Ovary (tissue), 7 donors: ENCODE measurements at regions not wholly inside any gene's neighbourhood (a gene's known extent, or its start where the extent isn't known, plus 50 kb on each side); places are given as distances from the start of the nearest gene placed in this dataset.

ENCODE experiments used
- DNase-seq, 5 donors: peaks; one replicate each; pipeline ENCODE4 v3.0.0-alpha.2; 2019 to 2020
- H3K27ac ChIP-seq, 2 donors: fragments of 200-600 bp; one replicate each; pipeline versions ENCODE4 v1.5.1 to v1.8.0; 2019 to 2022
- H3K27me3 ChIP-seq: fragments of 200-600 bp; one replicate; pipeline ENCODE4 v1.8.0; 2022
- H3K36me3 ChIP-seq: fragments of 200-600 bp; sonication (generic); one replicate; pipeline ENCODE4 v1.5.1; 2019
- H3K4me1 ChIP-seq: one replicate; pipeline ENCODE4 v1.8.1; 2013; ENCODE audit warnings: mild to moderate bottlenecking, moderate library complexity; ENCODE audit not compliant: insufficient read depth
- H3K4me3 ChIP-seq: fragments of 200-600 bp; sonication (generic); one replicate; pipeline ENCODE4 v1.5.1; 2017
- H3K9me3 ChIP-seq, 2 donors: fragments of 200-600 bp in 1 of 2; sonication (generic) in 1 of 2; one replicate each; pipeline versions ENCODE4 v1.5.1 to v1.8.1; 2013 to 2019; ENCODE audit warnings: mild to moderate bottlenecking in 1 of 2, moderate library complexity in 1 of 2
- EP300 ChIP-seq: sonication (generic); formaldehyde crosslinking; IDR thresholded peaks from one replicate; pipeline ENCODE4 v1.6.1; 2017; ENCODE audit warnings: antibody characterized with exemption
- POLR2A ChIP-seq: fragments of 450-650 bp; IDR thresholded peaks from one replicate; pipeline ENCODE4 v1.6.1; 2017; ENCODE audit warnings: antibody characterized with exemption, mild to moderate bottlenecking, moderate library complexity
- WGBS, 3 donors: extraction: QIAGEN DNeasy Blood & Tissue Kit in 1 of 3; methylation state at CpG; one replicate each; pipeline versions ENCODE4 v1.1.5 to v1.1.7; 2013 to 2017; 5-methylcytosine and 5-hydroxymethylcytosine counted together
- intact Hi-C, 4 donors: fragments of 100-400 bp; cut with DNase I; formaldehyde crosslinking; loops; one replicate each; pipeline versions ENCODE4 v1.11.0 to v1.15.1; 2022 to 2023
- TF ChIP-seq, protein P1 (sequence below), 3 donors: fragments of 450-650 bp in 2 of 3; fragments of 200-600 bp in 1 of 3; IDR thresholded peaks; one replicate each; pipeline versions ENCODE4 v1.5.1 to v1.8.0; 2016 to 2022; ENCODE audit warnings: antibody characterized with exemption in 3 of 3, mild to moderate bottlenecking in 1 of 3
- donor health status: DM: no; HTN: no; CAD: no; lungs with moderate emphysema.
- donor health status: DM: no; HTN: no; CAD: no.
- donor health status: Bipolar disorder and iron deficiency.
- donor health status: DM: no; HTN: no; CAD: no.
- donor health status: DM: yes; HTN: yes; CAD: no.

- Histone ChIP-seq H3K4me1 (no peaks in the 10 kb centered on the region), H3K36me3 (no peaks in the 10 kb centered on the region), H3K27me3 (no peaks in the 10 kb centered on the region), H3K27ac (no peak overlapping the region), H3K4me3 (no peak overlapping the region), H3K9me3 (no peaks in the 10 kb centered on the region)
- DNase-seq: no peak
- WGBS, 3 donors: 89 to 94% (median 92%) methylated on average over 1 of the region's 1 CpG
- TF ChIP-seq EP300: no peak
- TF ChIP-seq POLR2A: no peak
- TF ChIP-seq, protein P1, sequence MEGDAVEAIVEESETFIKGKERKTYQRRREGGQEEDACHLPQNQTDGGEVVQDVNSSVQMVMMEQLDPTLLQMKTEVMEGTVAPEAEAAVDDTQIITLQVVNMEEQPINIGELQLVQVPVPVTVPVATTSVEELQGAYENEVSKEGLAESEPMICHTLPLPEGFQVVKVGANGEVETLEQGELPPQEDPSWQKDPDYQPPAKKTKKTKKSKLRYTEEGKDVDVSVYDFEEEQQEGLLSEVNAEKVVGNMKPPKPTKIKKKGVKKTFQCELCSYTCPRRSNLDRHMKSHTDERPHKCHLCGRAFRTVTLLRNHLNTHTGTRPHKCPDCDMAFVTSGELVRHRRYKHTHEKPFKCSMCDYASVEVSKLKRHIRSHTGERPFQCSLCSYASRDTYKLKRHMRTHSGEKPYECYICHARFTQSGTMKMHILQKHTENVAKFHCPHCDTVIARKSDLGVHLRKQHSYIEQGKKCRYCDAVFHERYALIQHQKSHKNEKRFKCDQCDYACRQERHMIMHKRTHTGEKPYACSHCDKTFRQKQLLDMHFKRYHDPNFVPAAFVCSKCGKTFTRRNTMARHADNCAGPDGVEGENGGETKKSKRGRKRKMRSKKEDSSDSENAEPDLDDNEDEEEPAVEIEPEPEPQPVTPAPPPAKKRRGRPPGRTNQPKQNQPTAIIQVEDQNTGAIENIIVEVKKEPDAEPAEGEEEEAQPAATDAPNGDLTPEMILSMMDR (IDR thresholded peaks at IDR 0.05): no peak
- intact Hi-C loops: no loop called here
Measured at GRCh38 chr3:72062017-72062416, 277.1 kb upstream of the PROK2 start.

GRCh38 chr3:72060447-72061034 is 275.6 kb upstream of the PROK2 start:
- 59 to 74% (median 68%) methylated on average over 5 of the region's 5 CpGs for WGBS, 3 donors
- TF ChIP-seq, protein P1 (IDR thresholded peaks at IDR 0.05): no peak
- TF ChIP-seq POLR2A (no peak), EP300 (no peak)
- Histone ChIP-seq H3K4me3 (no peak overlapping the region), H3K27ac (no peak overlapping the region), H3K36me3 (no peaks in the 10 kb centered on the region), H3K4me1 (no peaks in the 10 kb centered on the region), H3K9me3 (no peaks in the 10 kb centered on the region), H3K27me3 (no peaks in the 10 kb centered on the region)
- intact Hi-C loops: no loop called here
- no peak for DNase-seq

GRCh38 chr3:72058493-72059081 is 273.6 kb upstream of the PROK2 start:
- WGBS, 3 donors: 87 to 92% (median 90%) methylated on average over 4 to 9 of the region's 9 CpGs
- no peak for DNase-seq
- no peak for TF ChIP-seq POLR2A
- TF ChIP-seq, protein P1 (IDR thresholded peaks at IDR 0.05): no peak

DNA sequence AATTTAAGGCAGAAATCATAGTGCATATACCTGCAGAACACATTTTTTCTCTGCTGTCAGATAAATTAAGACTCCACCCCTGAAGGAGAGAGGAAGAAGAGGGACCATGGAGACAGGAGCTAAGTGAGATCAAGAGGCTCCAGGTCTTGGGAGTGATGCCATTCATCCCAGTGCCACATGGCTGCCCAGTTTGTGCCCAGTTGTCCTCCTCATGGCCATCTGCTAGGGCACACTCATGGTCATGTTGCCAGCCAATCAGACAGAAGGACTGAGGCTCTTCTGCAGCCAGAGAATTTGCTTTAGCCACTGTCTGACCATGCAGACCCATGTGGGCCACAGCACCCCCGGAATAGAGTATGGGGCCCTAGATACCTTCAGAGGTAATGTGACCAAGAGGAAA is 270.5 kb upstream of the PROK2 start:
- TF ChIP-seq, protein P1 (IDR thresholded peaks at IDR 0.05): no peak
- TF ChIP-seq EP300 (no peak), POLR2A (no peak)
- no peaks in the 10 kb centered on the region for H3K9me3 ChIP-seq
- 92 to 100% (median 96%) methylated on average over 1 of the region's 1 CpG for WGBS, 3 donors
- no peak overlapping the region for H3K27ac ChIP-seq
- no peaks in the 10 kb centered on the region for H3K4me1 ChIP-seq
- no peaks in the 10 kb centered on the region for H3K27me3 ChIP-seq
- intact Hi-C loops: no loop called here
- H3K36me3 ChIP-seq: no peaks in the 10 kb centered on the region
- H3K4me3 ChIP-seq: no peak overlapping the region
- DNase-seq: no peak

More at GRCh38 chr3:72058493-72059081, 273.6 kb upstream of the PROK2 start:
- H3K27ac ChIP-seq: no peak overlapping the region
- H3K36me3 ChIP-seq: no peaks in the 10 kb centered on the region
- intact Hi-C loops: no loop called here
- no peak overlapping the region for H3K4me3 ChIP-seq
- no peaks in the 10 kb centered on the region for H3K4me1 ChIP-seq
- no peaks in the 10 kb centered on the region for H3K9me3 ChIP-seq
- no peaks in the 10 kb centered on the region for H3K27me3 ChIP-seq
